Stimulated activated CD4-positive, alpha-beta T cell treated with anti-CD3 and anti-CD28 coated beads, Interleukin-15, amount 100 ng/mL, for 1 hour (primary cell): ENCODE measurements at regions not wholly inside any gene's neighbourhood (a gene's known extent, or its start where the extent isn't known, plus 50 kb on each side); places are given as distances from the start of the nearest gene placed in this dataset.

Experiments
- DNase-seq, 2 donors: peaks; one replicate each; pipeline ENCODE4 v3.0.0-alpha.2; 2020; ENCODE audit warnings: low read depth in 1 of 2, low spot score in 1 of 2

DNA sequence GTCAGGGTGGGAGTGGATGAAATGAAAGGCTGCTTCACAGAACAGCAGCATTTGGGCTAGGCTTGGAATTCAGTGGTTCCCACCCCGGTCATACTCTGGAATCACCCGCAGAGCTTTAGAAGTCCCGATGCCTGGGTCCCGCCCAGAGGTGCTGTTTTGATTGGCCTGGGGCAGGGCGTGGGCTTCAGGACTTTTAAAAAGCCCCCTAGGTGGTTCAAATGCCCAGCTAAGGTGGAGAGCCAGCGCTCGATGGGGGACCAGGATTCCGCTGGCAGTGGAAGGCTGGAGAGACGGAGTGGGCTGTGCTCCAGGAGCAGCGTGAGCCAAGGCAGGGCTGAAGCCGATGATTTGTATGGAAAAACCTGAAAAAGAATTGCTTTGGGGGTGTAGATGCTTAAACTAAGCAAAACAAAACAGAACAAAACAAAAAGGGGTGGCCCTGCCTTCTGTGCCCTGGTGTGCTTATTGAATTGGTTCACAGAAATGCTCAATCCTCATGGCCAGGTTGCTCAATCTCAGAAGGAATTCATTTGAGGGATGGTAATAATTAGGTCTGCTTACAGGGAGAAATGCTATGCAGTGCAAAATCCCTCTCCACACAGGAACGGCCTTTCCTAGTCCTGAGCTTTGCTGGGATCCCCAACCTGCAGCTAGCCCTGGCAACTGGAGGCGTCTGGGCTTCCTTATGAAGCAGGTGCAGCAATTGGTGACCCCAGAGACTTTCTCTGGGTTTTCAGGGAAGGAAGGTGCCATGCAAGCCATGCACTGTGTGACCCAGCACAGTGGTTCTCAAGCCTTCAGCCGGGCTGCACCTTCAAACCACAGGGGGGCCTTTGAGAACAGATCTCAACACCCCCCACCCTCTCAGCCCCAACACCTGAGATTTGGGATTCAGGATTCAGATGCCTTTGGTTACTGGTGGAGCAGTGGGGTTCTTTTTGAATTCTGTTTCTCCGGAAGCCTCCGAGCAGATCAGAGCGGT is 174.0 kb upstream of the ZNF618 start:
- DNase-seq = no peak

DNA sequence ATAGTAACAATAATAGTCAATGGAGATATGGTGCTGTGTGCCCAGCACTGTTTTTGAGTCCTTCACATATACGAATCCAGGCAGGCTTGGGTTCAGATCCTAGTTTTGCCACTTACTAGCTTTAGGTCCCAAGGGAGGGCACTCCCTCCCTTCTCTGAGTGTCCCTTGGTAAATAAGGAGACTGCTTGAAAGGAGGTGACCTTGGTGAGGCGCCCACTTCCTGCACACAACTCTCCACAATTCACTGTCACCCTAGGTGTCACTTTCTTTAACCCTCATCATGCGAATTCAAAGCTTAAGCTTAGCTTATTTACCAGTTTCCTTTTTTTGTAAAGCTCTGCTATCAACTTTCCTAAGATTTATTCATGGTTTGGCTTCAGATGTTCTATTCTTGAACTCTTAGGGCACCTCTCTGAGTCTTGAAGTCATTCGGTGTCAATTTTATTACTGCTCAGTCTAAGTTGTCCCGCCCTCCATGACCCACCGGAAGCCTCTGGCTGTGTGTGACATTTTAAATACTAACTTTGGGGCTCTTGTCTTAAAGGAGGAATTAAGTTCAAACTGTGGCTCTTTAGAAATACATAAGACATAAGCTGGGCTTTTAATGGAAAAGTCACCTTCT is 170.7 kb upstream of the ZNF618 start:
- DNase-seq = no peak

DNA sequence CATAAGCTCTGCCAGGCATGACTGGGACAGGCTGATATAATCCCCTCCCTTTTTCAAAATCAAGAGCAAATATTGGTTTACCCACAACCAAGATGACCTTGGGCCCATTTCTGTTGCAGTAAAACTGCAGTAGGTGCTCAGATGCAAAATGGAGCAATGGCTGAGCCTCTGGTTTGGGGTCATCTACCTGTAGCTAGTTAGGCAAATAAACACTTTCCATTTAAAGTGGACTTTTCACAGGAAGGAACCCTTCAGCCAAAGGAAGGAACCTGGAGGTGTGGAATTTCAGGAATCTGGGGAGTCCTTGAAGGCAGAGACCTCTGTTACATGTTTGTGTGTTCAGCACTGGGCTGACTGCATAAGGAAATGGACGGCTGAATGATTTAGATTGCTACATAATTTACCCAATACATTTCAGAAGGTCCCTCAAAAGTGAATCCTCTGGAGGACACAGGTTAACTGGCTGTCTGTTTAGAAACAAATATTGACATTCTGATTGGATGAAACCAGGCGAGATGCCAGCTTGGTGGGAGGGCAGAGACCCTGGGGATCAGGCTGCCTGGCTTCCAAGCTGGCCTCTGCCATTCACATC is 170.1 kb upstream of the ZNF618 start:
- no peak for DNase-seq

DNA sequence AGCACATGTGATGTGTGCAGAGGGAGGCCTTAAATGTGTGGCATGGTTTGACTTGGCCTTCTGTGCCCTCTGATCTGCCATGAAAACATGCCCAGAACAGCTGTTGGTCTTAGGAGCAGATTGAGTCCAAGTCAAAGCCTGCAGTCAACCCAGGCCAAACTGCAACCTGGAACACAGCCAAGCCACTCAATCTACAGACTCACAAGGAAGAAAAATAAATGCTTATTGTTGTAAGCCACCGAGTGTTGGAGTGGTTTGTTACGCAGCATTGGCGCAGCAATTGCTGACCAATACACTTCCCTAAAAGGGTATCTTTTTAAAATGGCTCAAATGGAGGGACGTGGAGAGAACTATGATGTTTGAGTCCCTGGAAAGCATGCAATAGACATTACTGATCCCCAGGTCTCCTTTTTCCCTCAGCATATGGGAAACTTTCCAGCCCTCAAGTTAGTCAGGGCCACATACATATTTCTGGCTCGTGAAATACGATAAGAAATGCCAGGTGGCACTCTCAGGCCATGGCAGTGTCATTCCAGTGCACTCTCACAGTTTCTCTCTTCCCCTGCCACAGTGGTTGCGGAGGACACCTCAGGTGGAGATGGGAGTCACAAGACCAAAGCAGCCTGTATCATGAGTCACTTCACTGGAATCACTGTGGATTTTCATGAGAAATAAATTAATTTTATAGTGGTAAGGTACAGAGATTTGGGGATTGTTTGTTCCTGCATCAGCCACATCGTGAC is 168.0 kb upstream of the ZNF618 start:
- DNase-seq = no peak

DNA sequence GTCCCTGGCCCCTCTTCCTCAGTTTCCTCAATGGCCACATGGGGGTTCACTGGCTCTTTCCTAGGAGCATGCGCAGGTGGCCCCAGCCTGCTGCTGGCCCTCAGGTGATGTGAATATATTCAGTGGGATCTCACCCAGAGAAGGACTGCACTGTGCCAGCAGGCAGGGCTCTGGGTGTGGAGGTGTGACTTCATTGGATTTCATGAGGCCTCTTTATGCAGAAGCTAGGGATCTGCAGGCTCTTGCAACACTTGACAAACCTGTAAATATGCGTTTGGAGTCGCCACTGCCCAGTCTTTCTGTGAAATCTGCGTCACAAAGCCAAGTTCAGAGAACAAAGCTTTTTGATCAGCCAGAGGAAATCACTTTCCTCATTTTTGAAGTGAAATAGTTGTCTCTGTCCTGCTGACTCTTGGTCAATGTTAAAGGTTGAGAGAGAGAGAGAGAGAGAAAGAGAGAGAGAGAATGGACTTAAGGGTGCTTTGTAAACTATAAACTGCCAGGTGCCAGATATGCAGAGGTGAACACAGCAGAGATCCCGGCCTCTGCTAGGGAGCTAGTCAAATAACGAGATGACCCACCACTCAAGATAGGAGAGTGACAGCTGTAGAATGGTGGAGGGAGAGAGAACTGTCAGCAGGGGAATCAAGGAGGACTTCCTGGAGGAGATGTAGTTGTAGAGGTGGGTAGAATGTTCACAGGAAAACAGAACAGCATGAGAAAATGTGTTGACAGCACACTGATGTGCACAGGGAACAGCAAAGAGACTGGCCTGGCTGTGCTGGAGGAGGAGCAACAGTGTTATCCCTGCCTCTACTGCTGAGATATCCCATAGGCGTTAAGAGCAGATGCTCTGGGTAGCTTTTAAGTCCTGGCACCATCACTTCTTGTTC is 167.0 kb upstream of the ZNF618 start:
- DNase-seq = no peak

DNA sequence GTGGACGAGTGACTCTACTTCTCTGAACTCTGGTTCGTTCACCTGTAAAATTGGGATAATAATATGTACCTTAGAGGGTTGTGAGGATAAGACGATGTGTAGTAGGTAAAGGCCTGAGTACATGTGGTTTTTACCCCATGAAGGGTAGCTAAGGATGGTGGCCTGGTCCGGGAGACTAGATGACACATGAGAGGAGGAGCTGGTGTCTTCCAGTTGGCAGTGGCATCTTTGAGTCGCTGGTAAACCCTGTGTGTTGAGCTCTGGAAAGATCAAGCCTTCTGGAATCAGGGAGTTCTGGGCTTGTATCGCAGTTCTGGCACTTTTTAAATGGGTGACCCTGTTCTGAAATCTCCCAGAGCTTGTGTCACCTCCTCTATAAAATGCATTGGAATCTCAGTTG is 166.4 kb upstream of the ZNF618 start:
- no peak for DNase-seq

DNA sequence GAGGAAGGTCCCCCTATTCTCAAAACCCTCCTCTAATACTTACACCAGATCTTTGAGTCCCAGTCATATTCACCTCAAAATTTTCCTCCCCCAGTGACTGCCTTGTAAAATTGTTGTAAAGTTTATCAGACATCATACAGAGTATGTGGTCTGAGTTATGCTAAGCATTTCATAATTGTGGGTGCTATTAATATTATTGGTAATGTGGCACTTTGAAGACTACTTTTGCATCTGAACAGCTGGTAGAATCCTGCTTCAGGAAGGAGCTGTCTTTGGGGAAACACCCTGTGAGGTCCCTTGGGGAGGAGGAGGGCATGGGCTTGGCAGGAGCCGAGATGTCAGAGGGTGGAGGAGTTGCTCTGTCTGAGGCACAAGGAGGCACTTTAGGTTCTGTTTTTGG is 164.9 kb upstream of the ZNF618 start:
- DNase-seq = no peak

DNA sequence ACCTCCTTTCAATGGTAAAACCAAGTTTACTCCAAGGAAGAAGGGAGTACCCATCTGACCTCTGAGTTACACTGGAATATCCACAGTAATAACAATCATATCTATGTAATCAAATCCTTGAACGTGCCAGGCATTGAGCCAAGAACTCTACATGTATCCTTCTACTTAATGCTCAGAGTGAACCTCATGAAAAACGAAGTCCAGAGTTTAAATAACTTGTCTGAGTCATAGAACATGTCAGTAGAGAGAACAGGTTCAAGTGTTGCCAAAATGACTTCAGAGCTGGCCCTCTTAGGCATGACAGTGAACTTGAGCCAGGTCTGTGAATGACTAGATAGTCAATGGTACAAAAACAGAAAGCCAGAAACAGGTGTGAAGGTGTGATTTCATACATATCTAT is 164.1 kb upstream of the ZNF618 start:
- no peak for DNase-seq

DNA sequence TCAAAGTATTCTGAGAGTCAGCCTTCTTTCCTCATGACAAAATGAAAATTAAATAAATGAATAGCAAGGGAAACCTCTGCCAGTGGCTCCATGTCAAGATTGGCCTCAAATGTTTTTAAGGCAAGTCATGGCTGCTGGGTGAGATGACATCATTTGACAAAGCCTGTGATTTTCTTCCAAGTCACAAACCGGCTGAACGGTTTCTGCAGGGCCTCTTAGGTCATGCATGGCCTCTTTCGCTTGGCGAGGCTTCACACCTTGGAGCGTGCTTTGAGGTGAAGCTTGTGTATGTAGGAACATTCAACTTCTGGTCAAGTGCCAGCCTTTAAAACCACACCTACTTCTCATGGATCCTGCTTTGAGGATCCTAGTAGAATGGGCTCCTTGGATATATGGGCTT is 161.0 kb upstream of the ZNF618 start:
- DNase-seq = no peak

DNA sequence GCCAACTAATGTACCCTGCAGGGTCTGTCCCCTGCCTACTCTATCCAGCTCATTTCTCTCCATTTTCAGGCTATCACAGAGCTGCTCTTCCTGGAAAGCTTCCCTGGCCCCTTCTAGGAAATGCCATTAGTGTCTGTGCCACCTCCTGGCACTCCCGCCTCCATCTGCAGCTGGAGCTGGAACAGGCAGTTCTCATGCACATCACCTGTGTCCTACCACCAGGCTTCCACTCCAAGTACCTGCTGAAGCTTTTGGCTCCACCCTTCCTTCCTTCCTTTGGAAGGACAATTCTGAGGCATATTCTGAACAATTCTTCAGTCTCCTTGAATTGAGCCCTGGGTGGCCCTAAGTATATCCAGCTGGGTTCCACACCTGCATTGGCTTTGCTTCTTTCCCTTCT is 156.2 kb upstream of the ZNF618 start:
- no peak for DNase-seq

DNA sequence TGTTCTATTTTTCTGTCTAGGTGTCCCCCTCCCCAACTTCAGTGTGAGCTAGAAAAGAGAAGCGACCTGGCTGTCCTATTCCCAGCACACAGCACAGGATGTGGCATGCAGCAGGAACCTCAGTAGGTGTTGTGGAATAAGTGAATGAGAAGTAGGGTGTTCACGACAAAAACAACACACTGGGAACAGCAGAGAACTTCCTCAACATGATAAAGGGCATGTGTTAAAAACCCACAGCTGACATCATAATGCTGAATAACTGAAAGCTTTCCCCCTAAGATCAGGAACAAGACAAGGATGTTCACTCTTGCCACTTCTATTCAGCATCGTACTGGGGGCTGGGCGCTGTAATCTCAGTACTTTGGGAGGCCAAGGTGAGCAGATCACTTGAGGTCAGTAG is 155.6 kb upstream of the ZNF618 start:
- no peak for DNase-seq

DNA sequence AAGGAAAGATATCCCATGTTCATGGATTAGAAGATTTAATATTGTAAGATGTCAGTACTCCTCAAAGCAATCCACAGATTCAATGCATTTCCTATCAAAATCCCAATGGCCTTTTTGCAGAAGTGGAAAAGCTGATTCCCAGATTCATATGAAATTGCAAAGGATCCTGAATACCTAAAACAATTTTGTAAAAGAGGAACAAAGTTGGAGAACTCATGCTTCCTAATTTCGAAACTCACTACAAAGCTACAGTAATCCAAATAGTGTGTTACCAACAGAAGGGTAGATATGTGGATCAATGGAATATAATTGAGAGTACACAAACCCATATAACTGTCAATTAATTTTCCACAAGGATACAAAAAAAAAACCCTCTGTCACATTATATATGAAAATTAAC is 154.3 kb upstream of the ZNF618 start:
- DNase-seq = no peak

DNA sequence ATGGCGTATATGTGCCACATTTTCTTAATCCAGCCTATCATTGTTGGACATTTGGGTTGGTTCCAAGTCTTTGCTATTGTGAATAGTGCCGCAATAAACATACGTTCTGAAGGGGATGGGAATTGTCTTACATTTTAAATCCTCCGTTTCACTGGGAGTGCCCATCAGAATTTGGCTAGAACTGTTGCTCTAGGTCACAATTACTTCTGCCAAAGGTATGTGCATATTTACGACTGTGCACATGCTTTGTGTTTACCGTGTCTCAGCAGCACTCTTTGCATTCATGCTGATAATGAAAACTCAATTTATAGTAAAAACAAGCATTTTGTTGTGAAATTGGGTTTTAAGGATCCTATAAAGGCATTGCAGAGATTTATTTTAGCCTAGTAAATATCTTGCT is 151.9 kb upstream of the ZNF618 start:
- DNase-seq = no peak

DNA sequence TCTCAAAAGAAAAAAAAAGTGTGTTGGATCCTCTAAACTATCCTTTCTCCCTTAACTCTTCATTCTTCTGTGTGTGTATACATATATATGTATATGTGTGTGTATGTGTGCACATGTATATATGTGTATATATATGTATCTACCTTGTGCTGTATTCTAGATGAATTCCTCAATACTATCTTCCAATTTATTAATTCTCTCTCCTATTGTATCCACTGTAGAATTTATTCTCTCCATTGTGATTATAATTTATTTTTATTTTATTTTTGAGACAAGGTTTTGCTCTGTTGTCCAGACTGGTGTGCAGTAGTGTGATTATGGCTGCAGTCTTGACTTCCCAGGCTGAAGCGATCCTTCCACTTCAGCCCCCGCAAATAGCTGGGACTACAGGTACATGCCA is 147.1 kb upstream of the ZNF618 start:
- DNase-seq = no peak

DNA sequence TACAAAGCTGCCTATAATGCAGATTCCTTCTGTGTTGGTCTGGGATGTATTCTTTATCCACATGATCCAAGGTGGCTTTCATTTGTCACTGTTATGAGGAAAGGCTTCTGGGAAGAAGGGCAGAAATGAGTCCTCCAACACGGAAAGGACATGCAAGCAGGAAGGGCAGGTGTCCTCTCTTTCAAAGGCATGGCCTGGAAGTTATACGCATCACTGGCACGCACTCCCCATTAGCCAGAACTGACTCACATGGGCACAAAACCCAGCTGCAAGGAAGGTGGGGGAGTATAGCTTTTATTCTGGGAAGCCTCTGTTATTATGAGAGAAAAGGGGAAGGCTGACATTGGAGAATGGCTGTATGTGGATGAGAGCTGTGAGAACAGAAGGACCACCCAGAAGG is 141.3 kb upstream of the ZNF618 start:
- no peak for DNase-seq

DNA sequence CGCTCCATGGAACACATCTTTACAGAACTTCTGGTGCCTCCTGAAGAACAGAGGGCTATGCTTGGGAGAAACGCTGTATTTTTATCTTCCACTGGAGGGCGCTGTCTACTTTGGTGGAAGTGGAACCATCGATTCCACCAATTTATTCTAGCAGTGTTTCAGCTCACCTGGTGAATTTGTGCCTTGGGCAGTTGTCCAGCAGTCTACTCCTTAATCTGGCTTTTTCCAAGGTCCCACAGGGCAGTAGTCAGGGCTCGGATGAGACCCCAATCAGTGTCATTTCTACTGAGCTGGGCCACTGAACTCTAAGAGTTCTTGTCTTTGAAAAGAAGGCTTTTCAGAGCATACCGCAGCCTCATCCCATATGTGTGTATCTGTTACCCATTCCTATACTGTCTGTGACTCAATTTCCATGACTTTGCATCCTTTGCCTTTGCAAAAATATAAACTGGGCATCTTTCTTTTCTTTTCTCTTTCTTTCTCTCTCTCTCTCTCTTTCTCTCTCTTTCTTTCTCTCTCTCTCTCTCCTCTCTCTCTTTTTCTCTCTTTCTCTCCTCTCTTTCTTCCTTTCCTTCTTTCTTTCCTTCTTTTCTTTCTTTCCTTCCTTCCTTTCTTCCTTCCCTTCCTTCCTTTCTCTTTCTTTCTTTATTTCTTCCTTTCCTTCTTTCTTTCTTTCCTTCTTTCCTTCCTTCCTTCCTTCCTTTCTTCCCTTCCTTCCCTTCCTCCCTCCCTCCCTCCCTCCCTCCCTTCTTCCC is 138.4 kb upstream of the ZNF618 start:
- no peak for DNase-seq

DNA sequence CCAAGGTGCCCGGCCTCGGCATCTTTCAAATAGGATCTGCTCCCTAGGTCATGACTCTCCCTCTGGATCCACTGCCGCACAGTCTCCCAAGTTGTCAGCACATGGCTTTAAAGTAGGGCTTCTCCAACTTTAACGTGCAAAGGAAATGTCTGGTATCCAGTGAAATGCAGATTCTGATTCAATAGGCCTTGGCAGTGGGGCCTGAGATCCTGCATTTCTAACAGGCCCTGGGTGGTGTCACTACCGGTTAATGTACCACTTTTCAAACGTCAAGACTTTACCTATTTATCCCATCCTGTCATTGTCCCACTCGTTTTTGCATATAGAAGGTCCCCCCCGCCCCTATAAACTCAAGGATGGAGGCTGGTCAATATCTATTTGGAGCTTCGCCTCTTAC is 137.6 kb upstream of the ZNF618 start:
- no peak for DNase-seq

DNA sequence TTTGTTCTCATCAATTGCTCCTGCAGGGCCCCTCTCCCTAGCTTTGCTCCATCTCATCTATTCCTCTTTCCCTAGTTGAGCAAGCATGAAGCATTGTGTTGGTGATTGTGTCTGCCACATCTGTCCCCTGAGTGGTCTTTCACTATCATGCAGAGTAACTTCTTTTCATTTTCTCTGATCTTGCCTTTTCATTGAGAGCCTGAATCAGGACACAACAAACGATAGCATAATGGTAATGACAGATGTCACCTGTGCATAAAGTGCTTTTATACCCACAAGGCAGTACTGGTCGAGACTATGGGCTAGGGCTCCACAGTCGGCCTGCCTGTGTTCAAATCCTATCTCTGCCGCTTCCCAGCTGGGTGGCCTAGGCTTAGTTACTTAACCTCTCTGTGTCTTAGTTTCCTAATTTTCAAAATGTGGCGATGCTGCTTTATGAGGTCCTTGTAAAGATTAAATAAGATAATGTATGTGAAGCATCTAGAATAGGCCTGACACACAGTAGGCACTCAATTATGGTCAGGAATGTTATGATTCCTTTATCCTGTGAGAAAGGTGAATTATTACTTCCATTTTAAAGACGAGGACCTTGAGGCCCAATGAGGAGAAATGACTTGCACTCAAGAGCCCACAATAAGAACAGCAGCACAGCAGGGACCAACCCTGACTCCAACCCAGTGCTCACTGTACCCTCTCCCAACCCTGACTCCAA is 137.1 kb upstream of the ZNF618 start:
- DNase-seq = no peak
